ENCODE measurements at regions not wholly inside any gene's neighbourhood (a gene's known extent, or its start where the extent isn't known, plus 50 kb on each side); places are given as distances from the start of the nearest gene placed in this dataset. TPM values are rescaled to one million over a fixed set of nuclear protein-coding genes. Genes with fewer than 3 reads are reported as not detected.

DNA sequence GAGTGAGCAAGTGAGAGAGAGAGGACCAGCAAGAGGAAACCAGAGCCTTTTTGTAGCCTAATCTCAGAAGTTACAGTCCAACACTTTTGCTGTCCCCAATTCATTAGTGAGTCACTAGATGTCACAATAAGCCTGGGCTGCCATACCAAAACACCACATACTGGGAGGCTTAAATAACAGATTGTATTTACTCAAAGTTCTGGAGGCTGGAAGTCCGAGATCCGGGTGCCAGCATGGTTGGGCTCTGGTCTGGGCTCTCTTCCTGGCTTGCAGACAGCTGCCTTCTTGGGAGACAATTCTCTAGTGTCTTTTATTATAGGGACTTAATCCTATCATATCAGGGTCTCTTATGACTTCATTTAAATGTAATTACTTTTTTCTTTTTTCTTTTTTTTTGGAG, 50.7 kb upstream of the FERMT1 start:
- POLR2A ChIA-PET (ENCODE audit: partially characterized antibody) = no interaction called here
- Histone ChIP-seq H3K4me1 (replicated peaks in 1 of 4; ENCODE audit: control insufficient read depth in 3 of 4, insufficient read depth in 4 of 4, low read length in 3 of 4) (no peaks in the 10 kb centered on the region), H3K4me3 (ENCODE audit: extremely low read depth in 1 of 4, insufficient read depth in 2 of 4, low read depth in 3 of 4, low read length in 4 of 4) (no peak overlapping the region), H3K56ac (replicated peaks; ENCODE audit: insufficient read length, low read depth, low read length) (no peak overlapping the region), H3K14ac (ENCODE audit: insufficient read length) (no peak overlapping the region), H2BK12ac (ENCODE audit: low read depth, low read length) (no peak overlapping the region), H2BK5ac (ENCODE audit: low read depth, low read length) (no peak overlapping the region), H3K4ac (replicated peaks; ENCODE audit: insufficient read length, low read depth, low read length) (no peak overlapping the region), H4K5ac (ENCODE audit: insufficient read length, low read depth, low read length) (no peak overlapping the region), H2BK120ac (replicated peaks; ENCODE audit: low read depth, low read length) (no peak overlapping the region), H2AK5ac (ENCODE audit: low read depth, low read length) (no peak overlapping the region), H3K9me3 (ENCODE audit: insufficient read depth in 2 of 2, low read depth in 1 of 2, low read length in 1 of 2) (peaks cover 0 to 11% of the 10 kb centered on the region in 2 experiments; a peak in 2 of 4 replicates), H4K91ac (replicated peaks; ENCODE audit: insufficient read length, low read length) (no peak overlapping the region), H2AFZ (ENCODE audit: low read length) (no peak overlapping the region), H3K18ac (ENCODE audit: extremely low read depth, low read length) (no peak overlapping the region), H3K79me1 (ENCODE audit: low read depth, low read length) (no peaks in the 10 kb centered on the region), H3K27me3 (replicated peaks in 1 of 4; ENCODE audit: control insufficient read depth in 3 of 4, extremely low read depth in 1 of 4, insufficient read depth in 3 of 4, low read length in 3 of 4) (no peaks in the 10 kb centered on the region), H2BK15ac (ENCODE audit: low read length) (no peak overlapping the region), H3K4me2 (ENCODE audit: insufficient read depth in 1 of 2, low read depth in 2 of 2, low read length in 2 of 2) (no peak overlapping the region), H3K9ac (replicated peaks in 1 of 4; ENCODE audit: extremely low read depth in 1 of 4, low read depth in 3 of 4, low read length in 3 of 4) (no peak overlapping the region), H4K20me1 (replicated peaks in 1 of 2; ENCODE audit: control insufficient read depth in 1 of 2, insufficient read depth in 2 of 2, low read length in 2 of 2) (no peaks in the 10 kb centered on the region), H2BK20ac (ENCODE audit: low read length) (no peak overlapping the region), H3K79me2 (ENCODE audit: control insufficient read depth in 1 of 2, insufficient read depth in 2 of 2, low read length in 2 of 2) (no peaks in the 10 kb centered on the region), H3K36me3 (ENCODE audit: control insufficient read depth in 2 of 4, insufficient read depth in 4 of 4, low read length in 3 of 4) (no peaks in the 10 kb centered on the region), H3K27ac (ENCODE audit: low read depth, low read length) (no peak overlapping the region), H4K8ac (ENCODE audit: extremely low read depth, insufficient read depth, low read length) (no peak overlapping the region), H3K23ac (ENCODE audit: insufficient read length) (no peak overlapping the region), H3K23me2 (ENCODE audit: low read depth, low read length) (no peaks in the 10 kb centered on the region)
- DNase-seq (ENCODE audit: low read depth in 1 of 2, low spot score in 2 of 2) = no peak
- 92% methylated on average over 2 of the region's 2 CpGs; no CpG with 5 or more reads in 1 of the 2 experiments for WGBS, 2 experiments (ENCODE audit: extremely low coverage in 1 of 2, insufficient coverage in 1 of 2, insufficient read length in 1 of 2, insufficient replicate concordance in 2 of 2, low coverage in 1 of 2, low lambda C conversion rate in 2 of 2, missing lambda C conversion rate in 1 of 2)
- CTCF ChIA-PET (ENCODE audit: partially characterized antibody) = interaction anchor here (1.7 kb wide), 1 partner anchor 11 kb away, joined by 11 read pairs; no protein-coding TSS in a partner anchor
- TF ChIP-seq SP2 (IDR thresholded peaks at IDR 0.05; ENCODE audit: low read length) (no peak), SRF (IDR thresholded peaks at IDR 0.05; ENCODE audit: low read depth, low read length) (no peak)
- no peak for FAIRE-seq

Small RNAs in the stretch of these regions (small RNA-seq; reads per million reads assigned to genes)
- not detected for gene AL109618.2 (ENCODE audit: insufficient read depth)
